ENCODE measurements at regions not wholly inside any gene's neighbourhood (a gene's known extent, or its start where the extent isn't known, plus 50 kb on each side); places are given as distances from the start of the nearest gene placed in this dataset.

DNA sequence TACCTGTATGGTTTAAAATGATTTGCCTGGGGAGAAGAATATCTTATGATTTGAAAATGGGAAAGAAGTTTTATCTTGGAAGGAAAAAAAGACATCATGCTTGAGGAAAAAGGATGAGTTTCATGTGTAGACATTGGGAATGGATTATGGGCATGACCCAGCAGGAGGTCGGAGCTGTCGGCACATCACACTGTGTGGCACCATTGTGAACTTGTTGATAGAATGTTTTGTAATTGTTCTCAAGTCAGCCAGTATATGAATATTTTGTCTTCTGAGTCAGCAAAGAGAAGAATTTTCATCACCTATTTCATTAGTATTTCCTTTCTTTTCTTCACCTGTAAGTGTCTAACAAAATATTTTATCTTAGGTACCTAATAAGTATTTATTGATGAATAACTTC is 60.0 kb upstream of the HMGA2 start:
- TF ChIP-seq CREB1 (IDR thresholded peaks at IDR 0.05; ENCODE audit: low read depth) (no peak), TAF1 (IDR thresholded peaks at IDR 0.05; ENCODE audit: low read depth) (no peak), EP300 (IDR thresholded peaks at IDR 0.05; ENCODE audit: borderline replicate concordance) (no peak), FOXM1 (IDR thresholded peaks at IDR 0.05; ENCODE audit: borderline replicate concordance, low read depth) (no peak), TEAD4 (IDR thresholded peaks at IDR 0.05) (no peak)
- TF ChIP-seq, protein P1, sequence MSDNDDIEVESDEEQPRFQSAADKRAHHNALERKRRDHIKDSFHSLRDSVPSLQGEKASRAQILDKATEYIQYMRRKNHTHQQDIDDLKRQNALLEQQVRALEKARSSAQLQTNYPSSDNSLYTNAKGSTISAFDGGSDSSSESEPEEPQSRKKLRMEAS (IDR thresholded peaks at IDR 0.05), result no peak

All from Ishikawa (cell line).